ENCODE measurements at regions not wholly inside any gene's neighbourhood (a gene's known extent, or its start where the extent isn't known, plus 50 kb on each side); places are given as distances from the start of the nearest gene placed in this dataset.

DNA sequence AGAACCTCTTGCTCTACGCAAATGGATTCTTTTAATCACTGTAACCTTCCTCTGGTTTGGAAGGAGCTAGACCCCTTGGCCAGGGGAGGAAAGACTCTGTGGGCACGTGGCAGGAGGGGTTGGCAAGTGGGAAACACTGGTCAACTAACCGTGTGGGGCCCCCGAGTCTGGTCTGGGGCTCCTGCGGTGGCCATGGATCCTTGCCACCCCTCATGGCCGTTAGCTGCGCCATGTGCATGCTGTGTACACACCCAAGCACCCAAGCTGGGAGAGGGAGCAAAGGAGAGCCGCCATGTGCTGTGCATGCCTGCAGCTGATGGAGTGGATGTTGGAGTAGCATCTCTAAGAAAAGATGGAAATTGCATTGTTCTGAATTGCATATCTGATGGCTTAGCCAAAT lies 730.6 kb downstream of the FAM181B start:
- Histone ChIP-seq H3K27ac (ENCODE audit: low read depth, low read length) (no peak overlapping the region), H3K27me3 (ENCODE audit: control insufficient read depth, insufficient read depth, low read length) (no peaks in the 10 kb centered on the region), H3K4me3 (ENCODE audit: low read depth, low read length) (no peak overlapping the region), H3K9me3 (ENCODE audit: control insufficient read depth, insufficient read depth, low read length) (no peaks in the 10 kb centered on the region)
- ChIA-PET POLR2A (no interaction called here), CTCF (no interaction called here)
- TF ChIP-seq, protein P1, sequence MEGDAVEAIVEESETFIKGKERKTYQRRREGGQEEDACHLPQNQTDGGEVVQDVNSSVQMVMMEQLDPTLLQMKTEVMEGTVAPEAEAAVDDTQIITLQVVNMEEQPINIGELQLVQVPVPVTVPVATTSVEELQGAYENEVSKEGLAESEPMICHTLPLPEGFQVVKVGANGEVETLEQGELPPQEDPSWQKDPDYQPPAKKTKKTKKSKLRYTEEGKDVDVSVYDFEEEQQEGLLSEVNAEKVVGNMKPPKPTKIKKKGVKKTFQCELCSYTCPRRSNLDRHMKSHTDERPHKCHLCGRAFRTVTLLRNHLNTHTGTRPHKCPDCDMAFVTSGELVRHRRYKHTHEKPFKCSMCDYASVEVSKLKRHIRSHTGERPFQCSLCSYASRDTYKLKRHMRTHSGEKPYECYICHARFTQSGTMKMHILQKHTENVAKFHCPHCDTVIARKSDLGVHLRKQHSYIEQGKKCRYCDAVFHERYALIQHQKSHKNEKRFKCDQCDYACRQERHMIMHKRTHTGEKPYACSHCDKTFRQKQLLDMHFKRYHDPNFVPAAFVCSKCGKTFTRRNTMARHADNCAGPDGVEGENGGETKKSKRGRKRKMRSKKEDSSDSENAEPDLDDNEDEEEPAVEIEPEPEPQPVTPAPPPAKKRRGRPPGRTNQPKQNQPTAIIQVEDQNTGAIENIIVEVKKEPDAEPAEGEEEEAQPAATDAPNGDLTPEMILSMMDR (IDR thresholded peaks at IDR 0.05; ENCODE audit: low read depth, low read length), result no peak
- no peak for DNase-seq (ENCODE audit: low read depth, low spot score)

DNA sequence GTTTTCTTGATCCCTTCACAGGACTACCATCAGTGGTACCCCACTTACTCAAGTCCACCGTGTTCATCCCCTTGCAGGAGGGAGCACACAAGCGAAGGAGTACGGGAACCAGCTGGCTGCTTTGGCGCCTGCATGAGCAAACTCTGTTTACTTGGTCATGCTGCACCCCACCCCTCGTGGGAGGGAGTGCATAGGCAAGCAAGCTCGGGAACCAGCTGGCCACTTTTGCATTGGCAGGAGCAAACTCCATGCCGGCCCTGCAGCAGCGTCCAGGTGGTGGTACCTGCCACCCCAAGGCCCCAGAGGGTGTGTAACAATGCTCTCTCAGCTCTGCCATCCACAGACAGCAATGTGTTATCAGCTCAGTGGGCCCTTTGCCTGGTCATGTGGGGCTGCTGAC lies 737.8 kb downstream of the FAM181B start:
- H3K27me3 ChIP-seq (ENCODE audit: control insufficient read depth, insufficient read depth, low read length), result no peaks in the 10 kb centered on the region
- POLR2A ChIA-PET, result no interaction called here
- no peak overlapping the region for H3K27ac ChIP-seq (ENCODE audit: low read depth, low read length)
- no peak overlapping the region for H3K4me3 ChIP-seq (ENCODE audit: low read depth, low read length)
- DNase-seq (ENCODE audit: low read depth, low spot score), result no peak
- TF ChIP-seq, protein P1 (IDR thresholded peaks at IDR 0.05; ENCODE audit: low read depth, low read length), result no peak
- CTCF ChIA-PET, result no interaction called here
- peaks cover 4% of the 10 kb centered on the region; the same call in 1 of the 2 replicates for H3K9me3 ChIP-seq (ENCODE audit: control insufficient read depth, insufficient read depth, low read length)

DNA sequence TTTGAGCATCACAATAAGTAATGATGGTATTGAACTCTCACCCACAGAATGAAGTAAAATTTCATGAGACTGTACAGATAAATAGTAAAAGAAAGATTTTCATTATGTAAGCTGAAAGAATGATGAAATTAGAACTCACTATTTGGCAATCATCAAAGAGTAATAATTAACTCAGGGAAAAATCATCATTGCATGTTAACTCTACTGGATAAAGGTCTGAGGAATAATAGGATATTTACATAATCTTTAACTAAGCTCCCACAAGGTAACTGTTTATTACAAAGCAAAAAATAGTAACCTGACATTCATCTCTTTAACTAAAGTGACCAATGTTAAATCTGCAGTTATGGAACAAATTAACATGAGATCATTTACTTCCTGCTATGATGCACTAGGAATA lies 739.9 kb downstream of the FAM181B start:
- Histone ChIP-seq H3K9me3 (ENCODE audit: control insufficient read depth, insufficient read depth, low read length) (peaks cover 8% of the 10 kb centered on the region; the same call in 1 of the 2 replicates), H3K27ac (ENCODE audit: low read depth, low read length) (no peak overlapping the region), H3K4me3 (ENCODE audit: low read depth, low read length) (no peak overlapping the region), H3K27me3 (ENCODE audit: control insufficient read depth, insufficient read depth, low read length) (no peaks in the 10 kb centered on the region)
- TF ChIP-seq, protein P1 (IDR thresholded peaks at IDR 0.05; ENCODE audit: low read depth, low read length), result no peak
- CTCF ChIA-PET, result no interaction called here
- POLR2A ChIA-PET, result no interaction called here
- no peak for DNase-seq (ENCODE audit: low read depth, low spot score)

DNA sequence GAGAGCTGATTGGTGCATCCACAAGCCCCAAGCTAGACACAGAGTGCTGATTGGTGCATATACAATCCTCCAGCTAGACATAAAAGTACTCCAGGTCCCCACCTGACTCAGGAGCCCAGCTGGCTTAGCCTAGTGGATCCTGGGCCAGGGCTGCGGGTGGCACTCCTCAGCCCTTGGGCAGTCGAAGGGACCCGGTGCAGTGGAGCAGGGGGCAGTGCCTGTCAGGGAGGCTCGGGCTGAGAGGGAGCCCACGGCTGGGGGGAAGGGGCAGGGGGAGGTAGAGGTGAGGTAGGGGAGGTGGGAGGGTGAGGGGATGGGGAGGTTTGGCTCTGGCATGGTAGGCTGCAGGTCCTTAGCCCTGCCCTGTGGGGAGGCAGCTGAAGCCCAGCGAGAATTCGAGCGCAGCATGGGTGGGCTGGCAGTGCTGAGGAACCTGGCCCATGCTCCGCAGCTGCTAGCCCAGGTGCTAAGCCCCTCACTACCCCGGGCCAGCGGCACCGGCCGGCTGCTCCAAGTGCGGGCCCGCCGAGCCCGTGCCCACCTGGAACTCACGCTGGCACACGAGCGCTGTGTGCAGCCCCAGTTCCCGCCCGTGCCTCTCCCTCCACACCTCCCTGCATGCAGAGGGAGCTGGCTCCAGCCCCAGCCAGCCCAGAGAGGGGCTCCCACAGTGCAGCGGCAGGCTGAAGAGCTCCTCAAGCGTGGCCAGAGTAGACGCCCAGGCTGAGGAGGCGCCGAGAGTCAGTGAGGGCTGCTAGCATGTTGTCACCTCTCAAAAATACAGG lies 742.8 kb downstream of the FAM181B start:
- no peak for DNase-seq (ENCODE audit: low read depth, low spot score)
- TF ChIP-seq, protein P1 (IDR thresholded peaks at IDR 0.05; ENCODE audit: low read depth, low read length), result no peak
- no peaks in the 10 kb centered on the region for H3K27me3 ChIP-seq (ENCODE audit: control insufficient read depth, insufficient read depth, low read length)
- no peak overlapping the region for H3K4me3 ChIP-seq (ENCODE audit: low read depth, low read length)
- POLR2A ChIA-PET, result no interaction called here
- CTCF ChIA-PET, result no interaction called here
- peaks cover 17% of the 10 kb centered on the region for H3K9me3 ChIP-seq (ENCODE audit: control insufficient read depth, insufficient read depth, low read length)
- H3K27ac ChIP-seq (ENCODE audit: low read depth, low read length), result no peak overlapping the region

DNA sequence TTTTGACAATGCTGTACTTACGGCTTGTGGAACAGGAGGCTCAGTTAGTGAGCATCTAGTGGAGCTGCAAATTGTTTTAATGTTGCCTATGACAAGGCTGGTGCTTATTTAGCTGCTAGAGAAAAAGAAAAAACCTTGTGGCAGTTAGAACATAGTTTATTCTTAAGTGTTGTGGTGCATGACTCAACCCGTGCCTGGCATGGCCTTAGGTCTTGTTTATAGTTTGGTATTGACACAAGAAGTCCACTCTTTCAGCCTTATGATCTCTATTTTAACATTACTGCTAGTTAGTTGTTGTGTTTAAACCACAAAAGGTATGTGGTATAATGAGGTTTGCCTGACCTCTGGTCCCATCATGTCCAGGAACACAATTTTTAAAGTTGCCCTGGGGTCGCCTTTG lies 744.6 kb downstream of the FAM181B start:
- POLR2A ChIA-PET, result no interaction called here
- Histone ChIP-seq H3K27ac (ENCODE audit: low read depth, low read length) (no peak overlapping the region), H3K9me3 (ENCODE audit: control insufficient read depth, insufficient read depth, low read length) (peaks cover 17% of the 10 kb centered on the region), H3K27me3 (ENCODE audit: control insufficient read depth, insufficient read depth, low read length) (no peaks in the 10 kb centered on the region), H3K4me3 (ENCODE audit: low read depth, low read length) (no peak overlapping the region)
- TF ChIP-seq, protein P1 (IDR thresholded peaks at IDR 0.05; ENCODE audit: low read depth, low read length), result no peak
- no peak for DNase-seq (ENCODE audit: low read depth, low spot score)
- CTCF ChIA-PET, result no interaction called here
